HG03039 (cell line): ENCODE measurements at regions not wholly inside any gene's neighbourhood (a gene's known extent, or its start where the extent isn't known, plus 50 kb on each side); places are given as distances from the start of the nearest gene placed in this dataset.
"Not testable (repeated sequence)": the region's sequence is repeated elsewhere in the genome, so short reads cannot be mapped to it uniquely, and the experiment has no call there.

Source experiments
- ATAC-seq: cut with Tn5 transposase; IDR thresholded peaks from one replicate; pipeline ENCODE4 v1.9.1; 2021; ENCODE audit warnings: mild to moderate bottlenecking, moderate library complexity; ENCODE audit not compliant: unreplicated experiment

DNA sequence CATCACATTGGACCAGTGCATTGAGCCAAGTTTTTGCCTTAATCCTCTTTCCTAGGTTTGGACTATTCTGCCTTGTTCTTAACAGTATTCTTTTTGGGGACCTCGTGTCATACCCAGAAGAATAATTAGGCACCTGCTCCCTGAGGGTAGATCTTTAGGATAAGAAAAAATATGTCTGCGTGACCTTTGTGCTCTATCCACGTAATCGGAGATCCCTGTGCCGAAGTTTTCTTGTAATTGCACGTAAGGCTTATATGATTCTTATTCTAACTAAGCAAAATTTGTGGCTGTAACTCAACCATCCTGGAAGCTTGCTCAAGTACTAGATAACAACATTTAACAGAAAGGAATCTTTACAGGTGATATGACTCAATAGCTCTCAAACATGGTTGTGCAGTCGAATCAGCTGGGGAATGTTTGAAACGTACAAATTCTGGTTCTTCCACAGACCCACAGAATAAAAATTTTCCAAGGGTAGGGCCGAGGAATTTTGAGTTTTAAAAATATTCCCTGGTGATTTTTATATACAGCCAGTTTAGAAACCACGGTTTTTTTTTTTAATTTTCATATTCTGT, 344.3 kb downstream of the GBA3 start:
- ATAC-seq = no peak

DNA sequence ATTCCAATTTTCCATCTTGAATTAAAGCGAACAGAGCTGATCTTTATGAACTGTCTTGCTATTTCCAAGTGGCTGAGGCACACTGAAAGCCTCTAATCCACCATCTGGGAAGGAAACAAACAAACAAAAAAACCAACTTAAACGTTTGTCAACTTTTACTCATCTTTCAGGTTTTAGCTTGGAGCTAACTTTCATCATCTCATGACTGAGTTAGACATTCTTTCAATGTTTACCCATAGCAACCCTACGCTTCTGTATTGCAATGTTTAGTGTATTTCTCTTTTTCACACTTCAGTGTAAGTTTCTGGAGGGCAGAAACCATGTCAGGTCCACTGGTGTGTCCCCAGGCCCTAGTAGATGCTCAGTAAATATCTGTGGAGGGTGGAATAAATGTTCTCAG, 343.8 kb downstream of the GBA3 start:
- ATAC-seq = no peak

DNA sequence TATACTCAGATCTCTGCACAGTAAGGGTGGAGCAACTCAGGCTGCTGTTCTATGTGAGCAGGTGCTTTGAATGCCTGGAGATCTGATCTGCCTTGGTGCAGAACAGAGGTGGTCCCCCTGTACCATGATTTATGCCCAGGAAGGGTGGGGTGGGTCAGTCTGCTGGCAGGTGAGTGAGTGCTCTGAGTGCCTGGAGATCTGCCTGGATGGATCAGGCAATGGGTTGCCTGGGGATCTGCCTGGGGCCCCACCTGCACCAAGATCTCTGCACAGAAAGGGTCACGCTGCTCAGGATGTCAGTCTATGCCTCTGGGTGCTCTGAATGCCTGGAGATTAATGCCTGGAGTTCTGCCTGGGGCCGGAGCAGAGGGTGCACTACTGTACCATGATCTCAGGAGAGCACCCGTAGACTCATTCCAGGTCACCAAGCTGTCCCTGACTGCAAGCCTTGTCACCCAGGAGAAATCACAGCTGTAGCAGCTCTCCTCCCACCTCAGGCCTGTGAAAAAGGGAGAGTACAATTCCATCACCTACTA, 342.9 kb downstream of the GBA3 start:
- ATAC-seq = no peak

DNA sequence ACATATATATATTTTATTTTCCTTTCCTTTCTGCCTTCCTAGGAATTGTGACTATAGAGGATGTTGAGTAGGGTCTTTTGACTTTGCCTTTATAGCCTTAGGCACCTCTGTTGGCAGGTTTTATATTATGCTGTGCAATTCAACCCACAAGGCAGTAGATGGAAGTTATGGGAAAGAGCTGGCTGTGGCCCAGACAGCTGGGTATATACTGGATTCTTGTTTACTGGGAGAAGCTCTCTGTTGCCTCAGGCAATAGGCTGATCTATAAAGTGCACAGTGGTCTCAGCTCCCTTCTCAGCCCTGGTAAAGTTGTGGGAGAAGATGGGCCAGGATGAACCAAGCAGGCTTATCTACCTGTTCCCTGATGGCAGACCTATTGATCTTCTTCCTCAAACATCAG, 342.0 kb downstream of the GBA3 start:
- ATAC-seq = no peak

DNA sequence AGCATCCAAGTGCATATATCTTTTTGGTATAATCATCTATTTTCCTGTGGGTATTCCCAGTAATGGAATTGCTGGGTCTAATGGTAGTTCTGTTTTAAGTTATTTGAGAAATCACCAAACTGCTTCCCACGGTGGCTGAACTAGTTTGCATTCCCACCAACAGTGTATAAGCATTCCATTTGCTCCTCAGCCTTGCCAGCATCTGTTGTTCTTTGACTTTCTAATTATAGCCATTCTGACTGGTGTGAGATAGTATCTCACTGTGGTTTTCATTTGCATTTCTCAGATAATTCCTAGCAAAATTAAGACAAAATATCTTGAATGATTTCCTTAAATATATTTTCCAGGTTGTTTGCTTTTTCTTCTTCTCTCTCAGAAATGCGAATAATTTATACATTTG, 341.1 kb downstream of the GBA3 start:
- no peak for ATAC-seq

DNA sequence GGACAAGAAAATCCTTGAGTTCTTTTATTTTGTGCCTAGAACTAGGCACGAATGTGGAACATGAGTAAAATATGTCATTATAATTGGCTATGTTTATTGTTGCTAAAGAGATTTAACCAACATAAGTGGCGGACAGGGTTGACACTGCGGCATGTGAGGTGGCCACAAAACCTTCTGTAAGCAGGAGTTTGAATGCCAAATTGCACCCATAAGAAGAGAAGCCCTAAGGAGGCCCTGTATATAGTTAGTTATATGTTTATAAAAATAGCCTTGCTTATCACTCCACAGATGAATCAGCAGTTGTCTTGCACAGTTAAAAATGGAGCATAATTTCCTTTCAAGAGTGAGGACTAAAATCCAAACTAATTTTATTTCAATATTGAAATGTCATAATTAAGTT, 336.1 kb downstream of the GBA3 start:
- ATAC-seq = no peak

DNA sequence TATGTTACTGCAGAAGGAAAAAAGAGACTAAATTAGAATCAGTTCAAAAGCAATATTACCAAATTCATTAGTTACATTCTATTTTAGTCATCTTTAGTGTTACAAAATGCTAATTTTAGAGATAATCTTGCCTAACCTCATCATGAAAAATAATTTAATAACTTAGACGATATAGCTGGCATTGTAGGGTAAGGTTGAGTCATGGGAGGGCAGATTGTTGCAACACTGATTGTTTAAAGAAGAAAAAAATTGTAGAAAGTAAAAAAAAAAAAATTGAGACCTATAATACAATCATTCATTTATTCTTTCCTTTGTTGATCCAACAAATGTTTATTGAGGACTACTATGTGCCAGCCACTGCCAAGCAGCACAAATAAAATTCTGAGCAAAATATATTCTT, 330.9 kb downstream of the GBA3 start:
- no peak for ATAC-seq

DNA sequence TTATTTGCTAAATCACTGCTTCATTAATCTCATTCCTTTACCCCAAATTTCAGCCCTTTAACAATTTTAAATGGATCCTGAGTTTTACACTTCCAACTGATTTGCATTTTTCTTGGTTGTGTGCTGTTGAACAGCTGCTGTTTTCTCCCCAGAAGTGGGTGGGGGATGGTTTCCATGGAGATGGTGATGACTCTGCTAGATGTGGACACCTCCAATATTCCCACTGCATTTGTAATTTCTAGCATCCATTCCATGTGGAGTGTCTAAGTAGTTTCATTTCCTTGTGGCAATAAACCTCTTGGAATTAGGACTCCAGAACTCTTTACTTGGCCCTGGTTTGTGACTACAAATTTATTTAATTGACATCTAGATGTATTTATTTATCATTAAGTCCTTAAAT, 330.4 kb downstream of the GBA3 start:
- no peak for ATAC-seq

DNA sequence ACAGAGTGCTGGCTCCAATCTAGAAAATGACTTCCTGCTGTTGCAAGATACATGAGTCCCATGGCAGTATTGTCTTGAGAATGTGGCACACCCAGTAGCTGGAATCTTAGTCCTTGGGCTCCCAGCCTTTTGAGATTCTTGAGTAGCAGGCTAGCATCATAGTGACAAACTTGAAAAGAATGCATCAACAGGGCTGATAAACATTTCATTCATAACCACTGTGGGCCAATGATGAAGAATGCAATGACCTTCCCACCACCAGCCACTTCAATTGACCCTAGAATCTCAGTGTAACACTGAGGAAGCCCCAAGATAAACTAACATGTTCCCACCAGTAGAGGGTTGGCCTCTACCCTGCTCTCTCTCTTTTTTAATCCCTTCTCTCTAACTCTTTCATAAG, 329.3 kb downstream of the GBA3 start:
- ATAC-seq = no peak

DNA sequence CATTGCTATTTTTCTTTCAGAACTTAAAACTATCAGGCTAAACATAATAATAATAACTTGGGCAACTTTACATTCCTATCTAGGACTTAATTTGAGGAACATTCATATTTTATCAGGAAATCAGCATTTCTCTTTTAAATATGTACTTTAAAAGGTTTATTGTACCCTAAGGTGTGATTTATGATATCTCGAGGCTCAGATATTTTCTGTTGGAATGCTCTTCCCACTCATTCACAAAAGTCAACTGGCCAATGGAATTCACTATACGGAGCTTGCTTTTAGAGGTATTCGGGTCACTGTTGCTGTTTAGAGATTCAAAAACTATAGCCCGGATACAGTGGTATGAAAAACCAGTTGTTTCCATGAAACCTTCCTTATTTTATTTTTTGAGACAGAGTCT, 328.3 kb downstream of the GBA3 start:
- ATAC-seq = no peak

DNA sequence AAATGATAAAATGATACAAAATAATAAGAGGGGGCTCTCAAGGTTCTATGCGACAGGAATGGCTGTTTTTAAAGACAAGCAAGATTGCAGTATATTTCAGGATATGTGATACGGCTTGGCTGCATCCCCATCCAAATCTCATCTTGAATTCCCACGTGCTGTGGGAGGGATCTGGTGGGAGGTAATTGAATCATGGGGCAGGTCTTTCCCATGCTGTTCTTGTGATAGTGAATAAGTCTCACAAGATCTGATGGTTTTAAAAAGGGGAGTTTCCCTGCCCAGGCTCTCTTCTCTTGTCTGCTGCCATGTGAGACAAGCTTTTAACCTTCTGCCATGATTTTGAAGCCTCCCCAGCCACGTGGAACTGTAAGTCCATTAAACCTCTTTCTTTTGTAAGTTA, 327.7 kb downstream of the GBA3 start:
- not testable (repeated sequence) for ATAC-seq

DNA sequence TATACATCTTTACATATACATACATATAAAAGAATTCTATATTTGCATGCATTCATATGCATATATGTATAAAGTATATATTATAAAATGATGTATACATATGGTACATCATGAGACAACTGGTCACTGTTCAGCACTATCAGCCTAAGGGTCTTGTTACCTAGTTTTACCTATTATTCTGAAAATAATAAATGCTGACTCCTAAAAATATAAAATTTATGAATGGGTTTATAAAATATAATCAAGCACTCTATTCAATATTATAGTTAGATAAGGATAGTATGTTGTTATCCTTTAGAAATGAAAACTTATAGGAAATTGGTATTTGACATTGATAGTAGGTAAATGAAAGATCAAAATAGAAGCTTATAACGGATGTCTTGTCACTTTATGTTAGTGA, 324.2 kb downstream of the GBA3 start:
- ATAC-seq = no peak

DNA sequence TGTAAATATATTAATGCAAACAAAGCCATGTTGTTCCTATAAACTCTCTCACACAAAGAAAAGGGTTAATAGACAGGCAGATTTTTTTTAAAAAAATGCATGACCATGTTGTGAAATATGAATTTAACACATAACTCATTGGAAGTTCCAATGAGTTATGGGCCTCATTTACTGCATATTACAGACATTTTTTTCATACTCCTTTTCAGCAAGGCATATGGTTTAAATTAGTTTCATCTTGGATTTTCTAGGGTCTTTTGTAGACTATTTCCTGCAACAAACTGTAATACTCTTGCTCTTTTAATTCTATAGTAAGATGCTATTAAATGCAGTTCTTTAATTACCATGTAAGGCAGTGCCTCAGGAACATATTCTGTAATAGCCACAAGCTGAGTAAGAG, 323.1 kb downstream of the GBA3 start:
- no peak for ATAC-seq

DNA sequence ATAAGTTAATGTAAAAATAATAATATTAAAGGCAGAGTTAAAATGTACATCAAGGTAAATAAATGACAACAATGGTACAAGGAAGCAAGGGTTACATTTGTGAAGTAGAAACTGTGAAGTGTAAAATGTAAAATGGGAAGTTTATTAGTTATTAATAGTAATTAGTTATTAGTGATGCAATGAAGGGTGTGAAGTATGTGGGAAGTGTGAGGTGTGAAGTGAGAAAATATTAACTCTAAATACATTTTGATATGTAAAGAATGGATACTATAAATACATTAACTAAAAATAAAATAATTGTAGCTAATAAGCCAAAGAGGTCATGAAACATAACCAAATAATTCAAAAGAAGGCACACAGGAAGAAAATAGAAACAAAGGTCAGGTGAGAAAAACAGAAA, 316.4 kb downstream of the GBA3 start:
- no peak for ATAC-seq

DNA sequence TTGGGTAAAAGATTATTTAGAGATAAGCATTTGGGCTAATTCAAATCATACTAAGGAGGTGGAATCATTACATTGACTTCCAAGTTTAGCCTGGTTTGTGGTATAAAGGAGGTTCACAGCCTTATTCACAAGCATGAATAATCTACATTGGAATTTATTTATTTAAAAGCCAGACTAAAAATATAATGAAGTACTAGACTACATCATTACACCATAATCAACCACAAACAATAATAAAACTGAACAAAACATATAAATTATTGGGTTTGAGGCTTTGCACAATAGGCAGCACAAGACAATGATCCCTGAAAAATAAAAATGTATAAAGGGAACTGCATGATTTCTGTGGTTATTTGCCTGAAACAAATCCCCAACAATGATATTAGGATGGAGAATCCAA, 314.0 kb downstream of the GBA3 start:
- no peak for ATAC-seq

DNA sequence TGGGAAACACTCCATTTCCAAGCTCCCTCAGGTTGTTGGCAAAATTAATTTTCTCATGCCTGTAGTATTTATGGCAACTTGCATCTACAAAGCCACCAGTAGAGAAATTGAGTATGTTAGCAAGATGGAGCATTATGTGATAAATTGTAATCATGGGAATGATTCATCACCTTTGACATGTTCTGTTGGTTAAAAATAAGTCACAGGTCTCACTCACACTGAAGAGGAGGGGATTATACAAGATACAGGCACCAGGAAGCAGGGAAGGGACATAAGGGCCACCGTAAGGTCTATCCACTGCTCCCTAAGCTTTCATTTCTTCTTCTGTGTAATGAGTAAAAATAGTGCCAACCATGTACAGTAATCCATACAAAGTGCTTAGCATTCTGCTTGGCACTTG, 313.0 kb downstream of the GBA3 start:
- no peak for ATAC-seq

DNA sequence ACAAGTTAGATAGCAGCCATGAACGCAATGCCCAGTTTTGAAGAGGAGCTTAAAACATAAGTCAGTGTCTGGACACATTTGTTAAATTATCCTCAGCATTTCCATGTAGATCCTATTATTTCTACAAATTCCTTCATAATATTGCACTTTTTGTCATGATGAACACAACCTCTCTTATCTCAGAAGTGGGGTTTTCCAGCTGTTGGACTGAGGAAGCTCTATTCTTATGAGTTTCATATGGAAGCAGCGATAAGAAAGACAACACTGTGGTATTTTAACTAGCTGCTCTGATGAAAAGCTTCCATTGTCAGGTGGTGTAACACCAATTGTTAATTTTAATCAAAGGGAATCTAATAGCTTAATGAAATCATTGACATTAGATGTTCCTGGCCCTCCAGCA, 308.7 kb downstream of the GBA3 start:
- no peak for ATAC-seq

DNA sequence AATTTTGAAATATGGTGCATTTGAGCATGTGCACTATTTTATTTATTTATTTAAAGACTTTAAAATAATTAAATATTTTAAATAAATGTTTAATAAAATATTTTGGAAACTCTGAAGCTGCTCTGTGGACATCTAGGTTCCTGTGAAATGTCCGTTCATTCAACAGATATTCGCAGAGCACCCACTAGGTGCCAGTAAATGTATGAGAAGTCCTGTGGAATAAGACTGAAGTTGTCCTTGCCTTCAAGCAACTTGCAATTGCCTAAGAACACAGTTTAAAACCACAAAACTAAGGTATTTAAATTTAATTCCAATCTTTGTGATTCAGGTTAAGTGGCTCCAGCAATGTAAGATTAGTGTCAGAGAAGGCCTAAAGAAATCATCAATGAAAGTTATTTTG, 306.7 kb downstream of the GBA3 start:
- ATAC-seq = no peak

DNA sequence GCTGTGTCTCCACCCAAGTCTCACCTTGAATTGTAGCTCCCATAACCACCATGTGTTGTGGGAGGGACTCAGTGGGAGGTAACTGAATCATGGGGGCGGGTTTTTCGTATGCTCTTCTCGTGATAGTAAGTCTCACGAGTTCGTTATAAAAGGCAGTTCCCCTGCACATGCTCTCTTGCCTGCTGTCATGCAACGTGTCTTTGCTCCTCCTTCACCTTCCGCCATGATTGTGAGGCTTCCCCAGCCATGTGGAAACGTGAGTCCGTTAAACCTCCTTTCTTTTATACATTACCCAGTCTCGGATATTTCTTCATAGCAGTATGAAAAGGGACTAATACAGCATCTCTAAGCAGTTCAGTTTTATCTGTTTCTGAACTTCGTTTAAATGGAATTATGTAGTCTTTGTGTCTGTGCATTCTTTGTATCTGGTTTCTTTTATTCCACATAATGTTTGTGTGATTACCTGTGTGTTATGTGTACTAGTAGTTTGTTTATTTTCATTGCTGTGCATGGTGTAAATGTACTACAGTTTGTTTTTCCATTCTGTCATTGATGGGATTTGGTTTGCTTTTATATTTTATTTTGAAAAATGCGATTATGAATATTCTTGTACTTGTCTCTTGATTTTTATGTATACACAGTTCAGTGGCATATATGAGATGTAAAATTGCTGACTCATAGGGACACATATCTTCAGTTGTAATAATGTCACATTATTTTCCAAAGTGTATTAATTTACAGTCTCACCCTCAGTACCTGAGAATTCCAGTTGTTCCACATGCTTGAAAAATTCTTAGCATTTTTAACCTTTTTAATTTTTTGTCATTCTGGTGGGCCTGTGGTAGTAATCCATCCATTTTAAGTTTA, 304.9 kb downstream of the GBA3 start:
- ATAC-seq = no peak

DNA sequence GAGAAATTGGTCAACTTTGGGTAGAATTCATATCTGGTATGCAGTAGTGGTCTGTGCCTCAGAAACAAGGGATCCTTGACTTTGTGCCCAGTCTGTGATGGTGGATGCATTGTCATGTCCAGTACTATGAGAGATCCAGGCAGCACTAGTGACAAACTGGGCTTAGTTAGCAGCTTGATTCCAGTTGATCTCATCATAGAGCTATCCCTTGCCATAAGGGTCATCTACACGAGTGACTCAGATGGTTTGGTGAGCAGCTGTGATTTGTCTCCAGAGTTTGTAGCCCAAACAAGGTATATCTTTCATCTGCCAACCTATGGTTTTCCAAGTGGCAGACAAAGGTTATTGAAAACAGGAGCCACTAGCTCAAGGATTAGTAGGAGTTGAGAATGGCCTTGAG, 298.8 kb downstream of the GBA3 start:
- no peak for ATAC-seq

DNA sequence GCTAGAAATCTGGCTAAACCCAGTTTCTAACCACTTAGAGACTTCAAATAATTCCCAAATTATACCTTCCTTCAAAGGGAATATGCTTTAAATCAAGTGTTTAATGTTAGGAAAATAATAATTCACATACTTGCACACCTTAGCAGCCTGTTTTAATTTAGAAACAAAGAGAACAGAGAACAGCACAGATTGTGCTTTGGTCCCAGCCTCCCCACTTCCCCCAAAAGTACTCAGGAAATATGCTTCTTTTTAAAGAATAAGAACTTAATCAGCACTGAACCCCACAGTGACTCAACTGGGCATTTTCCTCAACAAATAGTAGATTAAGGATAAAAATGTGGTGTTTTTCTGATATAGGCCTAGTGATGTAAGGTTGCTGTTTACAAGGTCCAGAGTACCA, 295.8 kb downstream of the GBA3 start:
- no peak for ATAC-seq

DNA sequence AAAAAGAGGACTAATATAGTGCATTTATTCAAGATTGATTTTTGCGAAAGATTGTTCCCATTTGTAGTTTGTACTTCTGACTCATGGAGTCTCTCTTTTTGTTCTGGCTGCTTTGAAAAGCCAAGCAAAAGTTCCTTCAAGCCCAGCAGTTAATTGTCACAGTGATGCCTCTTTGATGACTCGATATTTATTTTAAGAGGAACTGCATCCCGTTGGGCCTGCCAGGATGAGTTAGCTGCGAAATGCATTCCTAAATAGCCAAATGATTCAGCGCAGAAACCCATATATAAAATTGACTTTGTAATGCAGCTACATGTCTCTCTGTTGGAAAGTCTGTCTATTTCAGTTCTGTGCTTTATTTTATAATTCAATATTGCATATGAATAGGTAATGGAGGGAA, 295.1 kb downstream of the GBA3 start:
- ATAC-seq = no peak

DNA sequence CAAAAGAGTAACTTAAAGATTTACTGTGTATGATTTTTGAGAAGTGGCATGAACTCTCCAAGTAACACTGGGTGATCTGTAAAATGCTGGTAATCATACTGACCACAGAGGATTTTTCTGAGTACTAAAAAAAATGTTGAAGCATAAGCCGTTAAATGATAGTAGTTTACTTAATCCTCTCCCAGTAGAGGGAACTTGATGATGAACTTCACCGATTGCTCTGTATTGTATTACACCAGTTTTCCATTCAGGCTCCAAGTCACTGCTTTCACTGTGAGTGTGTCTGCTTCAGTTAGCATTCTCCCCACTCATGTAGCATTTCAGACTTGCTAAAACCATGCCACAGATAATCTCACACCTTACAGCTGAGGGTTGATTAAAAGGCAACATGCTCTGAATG, 294.1 kb downstream of the GBA3 start:
- no peak for ATAC-seq
